HEK293 (cell line): ENCODE measurements at regions not wholly inside any gene's neighbourhood (a gene's known extent, or its start where the extent isn't known, plus 50 kb on each side); places are given as distances from the start of the nearest gene placed in this dataset.

ENCODE experiments used
- CTCF ChIA-PET: fragments of 350-600 bp; formaldehyde crosslinking; extraction: SDS; loops from one replicate; lab custom pipeline; 2021; ENCODE audit warnings: antibody characterized with exemption; lab: Yijun Ruan, JAX
- POLR2A ChIA-PET: fragments of 300-600 bp; formaldehyde crosslinking; extraction: SDS; loops from one replicate; lab custom pipeline; 2020; ENCODE audit warnings: antibody characterized with exemption, inconsistent platforms; lab: Yijun Ruan, JAX
- H3K27ac ChIP-seq: fragments of 200-500 bp; sonication (Bioruptor generic); 2 replicates; pipeline ENCODE4 v1.5.1; 2014; ENCODE audit warnings: low read depth, low read length, control low read depth, inconsistent platforms; ENCODE audit errors: extremely low read depth
- H3K36me3 ChIP-seq, 2 experiments: fragments of 200-500 bp in 1 of 2; sonication (Bioruptor generic) in 1 of 2; 1 replicate in 1 of 2; 2 replicates in 1 of 2; pipeline ENCODE4 v1.5.1; 2014 to 2017; ENCODE audit warnings: inconsistent platforms in 2 of 2, low read length in 2 of 2; ENCODE audit not compliant: control insufficient read depth in 2 of 2, insufficient read depth in 1 of 2
- H3K4me1 ChIP-seq: fragments of 200-500 bp; sonication (Bioruptor generic); 2 replicates; pipeline ENCODE4 v1.5.1; 2014; ENCODE audit warnings: mild to moderate bottlenecking, low read length, inconsistent platforms; ENCODE audit not compliant: control insufficient read depth, insufficient read depth
- H3K4me3 ChIP-seq: 2 replicates; pipeline ENCODE4 v1.5.1; 2011; ENCODE audit warnings: low read depth, mild to moderate bottlenecking, control low read depth, low read length, moderate library complexity
- H3K9me3 ChIP-seq: fragments of 200-500 bp; sonication (Bioruptor generic); 2 replicates; pipeline ENCODE4 v1.5.1; 2014; ENCODE audit warnings: low read depth, low read length, inconsistent platforms; ENCODE audit not compliant: control insufficient read depth, insufficient read depth
- BCL11B ChIP-seq: fragments of 450-650 bp; formaldehyde crosslinking; IDR thresholded peaks from 2 replicates; pipeline ENCODE4 v1.5.1; 2016; ENCODE audit warnings: low read depth, missing biosample characterization, missing genetic modification characterization
- IKZF3 ChIP-seq: fragments of 450-650 bp; IDR thresholded peaks from 2 replicates; pipeline ENCODE4 v1.5.0; 2018; ENCODE audit warnings: missing biosample characterization, mild to moderate bottlenecking, missing genetic modification characterization, moderate library complexity
- KLF7 ChIP-seq: fragments of 450-650 bp; formaldehyde crosslinking; IDR thresholded peaks from 2 replicates; pipeline ENCODE4 v1.5.1; 2016; ENCODE audit warnings: missing biosample characterization, missing genetic modification characterization, borderline replicate concordance
- KLF8 ChIP-seq: fragments of 450-650 bp; formaldehyde crosslinking; IDR thresholded peaks from 2 replicates; pipeline ENCODE4 v1.5.1; 2016; ENCODE audit warnings: missing biosample characterization, missing genetic modification characterization
- PRDM10 ChIP-seq: fragments of 450-650 bp; formaldehyde crosslinking; IDR thresholded peaks from 2 replicates; pipeline ENCODE4 v1.5.1; 2016; ENCODE audit warnings: missing biosample characterization, missing genetic modification characterization
- SP2 ChIP-seq: fragments of 450-650 bp; formaldehyde crosslinking; IDR thresholded peaks from 2 replicates; pipeline ENCODE4 v1.5.1; 2016; ENCODE audit warnings: missing biosample characterization, missing genetic modification characterization
- TCF7L2 ChIP-seq: IDR thresholded peaks from 2 replicates; pipeline ENCODE4 v1.6.1; 2011; ENCODE audit warnings: low read depth, mild to moderate bottlenecking, inconsistent platforms, low read length, moderate library complexity, borderline replicate concordance
- ZBTB1 ChIP-seq: fragments of 450-650 bp; formaldehyde crosslinking; IDR thresholded peaks from 2 replicates; pipeline ENCODE4 v1.5.1; 2016; ENCODE audit warnings: missing biosample characterization, missing genetic modification characterization
- ZBTB44 ChIP-seq: fragments of 450-650 bp; IDR thresholded peaks from 2 replicates; pipeline ENCODE4 v1.5.1; 2018; ENCODE audit warnings: missing biosample characterization, mild to moderate bottlenecking, missing genetic modification characterization
- ZBTB6 ChIP-seq: fragments of 450-650 bp; formaldehyde crosslinking; IDR thresholded peaks from 2 replicates; pipeline ENCODE4 v1.5.1; 2017; ENCODE audit warnings: missing biosample characterization, missing genetic modification characterization
- ZEB2 ChIP-seq: fragments of 450-650 bp; formaldehyde crosslinking; IDR thresholded peaks from 2 replicates; pipeline ENCODE4 v1.5.1; 2016; ENCODE audit warnings: missing biosample characterization, missing genetic modification characterization
- ZNF112 ChIP-seq: fragments of 450-650 bp; formaldehyde crosslinking; IDR thresholded peaks from 2 replicates; pipeline ENCODE4 v1.5.0; 2017; ENCODE audit warnings: missing biosample characterization, missing genetic modification characterization
- ZNF114 ChIP-seq: fragments of 450-650 bp; formaldehyde crosslinking; IDR thresholded peaks from 2 replicates; pipeline ENCODE4 v1.5.0; 2017; ENCODE audit warnings: missing biosample characterization, missing genetic modification characterization
- ZNF350 ChIP-seq: fragments of 450-650 bp; formaldehyde crosslinking; IDR thresholded peaks from 2 replicates; pipeline ENCODE4 v1.5.0; 2017; ENCODE audit warnings: missing biosample characterization, mild to moderate bottlenecking, missing genetic modification characterization
- ZNF398 ChIP-seq: fragments of 450-650 bp; formaldehyde crosslinking; IDR thresholded peaks from 2 replicates; pipeline ENCODE4 v1.5.1; 2017; ENCODE audit warnings: missing biosample characterization, missing genetic modification characterization
- ZNF416 ChIP-seq: fragments of 450-650 bp; formaldehyde crosslinking; IDR thresholded peaks from 2 replicates; pipeline ENCODE4 v1.5.1; 2016; ENCODE audit warnings: missing biosample characterization, missing genetic modification characterization
- ZNF596 ChIP-seq: fragments of 450-650 bp; IDR thresholded peaks from 2 replicates; pipeline ENCODE4 v1.5.0; 2018; ENCODE audit warnings: missing biosample characterization, mild to moderate bottlenecking, missing genetic modification characterization, moderate library complexity
- ZNF639 ChIP-seq: fragments of 450-650 bp; formaldehyde crosslinking; IDR thresholded peaks from 2 replicates; pipeline ENCODE4 v1.5.1; 2016; ENCODE audit warnings: missing biosample characterization, missing genetic modification characterization
- ZNF654 ChIP-seq: fragments of 450-650 bp; formaldehyde crosslinking; IDR thresholded peaks from 2 replicates; pipeline ENCODE4 v1.5.1; 2016; ENCODE audit warnings: low read depth, missing biosample characterization, missing genetic modification characterization
- ZNF830 ChIP-seq: fragments of 450-650 bp; IDR thresholded peaks from 2 replicates; pipeline ENCODE4 v1.5.0; 2018; ENCODE audit warnings: missing biosample characterization, missing genetic modification characterization, low read depth, mild to moderate bottlenecking, moderate library complexity

GRCh38 chr4:114423582-114423981 is 175.0 kb upstream of the UGT8 start (continued):
- TF ChIP-seq KLF7 (tag by site-specific recombination) = no peak
- TF ChIP-seq ZNF416 (tag by site-specific recombination) = no peak
- TF ChIP-seq ZNF350 = no peak
- TF ChIP-seq, all 188 proteins: peak for 0

- no peaks in the 10 kb centered on the region for H3K9me3 ChIP-seq
These were observed 163.5 kb upstream of the UGT8 start for GRCh38 chr4:114435116-114435515.

GRCh38 chr4:114442856-114443255 is 155.8 kb upstream of the UGT8 start:
- POLR2A ChIA-PET = no interaction called here
- Histone ChIP-seq H3K4me1 (no peaks in the 10 kb centered on the region), H3K27ac (no peak overlapping the region), H3K9me3 (no peaks in the 10 kb centered on the region), H3K4me3 (no peak overlapping the region), H3K36me3 (no peaks in the 10 kb centered on the region)
- TF ChIP-seq ZBTB44 (tag by site-specific recombination) (no peak), KLF7 (tag by site-specific recombination) (no peak), ZNF596 (tag by site-specific recombination) (no peak), ZNF112 (tag by site-specific recombination) (no peak), ZBTB6 (tag by site-specific recombination) (no peak), ZNF639 (tag by site-specific recombination) (no peak), ZNF830 (no peak), SP2 (no peak), ZNF398 (tag by site-specific recombination) (no peak)
- CTCF ChIA-PET = no interaction called here

More at GRCh38 chr4:114435116-114435515, 163.5 kb upstream of the UGT8 start:
- Histone ChIP-seq H3K4me3 (no peak overlapping the region), H3K27ac (no peak overlapping the region), H3K4me1 (no peaks in the 10 kb centered on the region), H3K36me3 (no peaks in the 10 kb centered on the region)
- ChIA-PET POLR2A (no interaction called here), CTCF (no interaction called here)
- no peak for TF ChIP-seq IKZF3 (tag by site-specific recombination)
- no peak for TF ChIP-seq ZNF654 (tag by site-specific recombination)
- TF ChIP-seq ZBTB1 (tag by site-specific recombination) = no peak
- no peak for TF ChIP-seq BCL11B
- TF ChIP-seq PRDM10 (tag by site-specific recombination) = no peak
- no peak for TF ChIP-seq TCF7L2
- TF ChIP-seq ZEB2 = no peak
- TF ChIP-seq ZNF114 (tag by site-specific recombination) = no peak
- no peak for TF ChIP-seq KLF8 (tag by site-specific recombination)
